ENCODE measurements at regions not wholly inside any gene's neighbourhood (a gene's known extent, or its start where the extent isn't known, plus 50 kb on each side); places are given as distances from the start of the nearest gene placed in this dataset.

DNA sequence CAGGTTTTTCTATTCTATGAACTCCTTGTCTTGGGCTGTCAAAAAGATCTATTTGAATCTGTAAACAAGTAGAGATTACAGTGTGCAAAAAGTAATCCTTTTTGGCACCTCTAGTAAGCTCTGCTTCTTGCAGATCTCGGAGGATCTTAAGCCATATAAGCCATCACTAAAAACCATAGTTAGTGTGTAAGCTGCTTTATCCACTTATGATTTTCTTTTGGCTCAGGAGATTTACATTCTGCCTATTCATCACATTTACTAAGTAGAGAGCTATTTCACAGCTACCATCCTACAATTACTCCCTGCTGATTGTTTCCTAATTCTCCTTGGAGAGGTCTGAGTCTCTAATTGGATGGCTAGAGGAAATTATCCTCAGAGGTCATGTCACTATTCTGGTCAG, 385.7 kb downstream of the AASDHPPT start:
- TF ChIP-seq, protein P1, sequence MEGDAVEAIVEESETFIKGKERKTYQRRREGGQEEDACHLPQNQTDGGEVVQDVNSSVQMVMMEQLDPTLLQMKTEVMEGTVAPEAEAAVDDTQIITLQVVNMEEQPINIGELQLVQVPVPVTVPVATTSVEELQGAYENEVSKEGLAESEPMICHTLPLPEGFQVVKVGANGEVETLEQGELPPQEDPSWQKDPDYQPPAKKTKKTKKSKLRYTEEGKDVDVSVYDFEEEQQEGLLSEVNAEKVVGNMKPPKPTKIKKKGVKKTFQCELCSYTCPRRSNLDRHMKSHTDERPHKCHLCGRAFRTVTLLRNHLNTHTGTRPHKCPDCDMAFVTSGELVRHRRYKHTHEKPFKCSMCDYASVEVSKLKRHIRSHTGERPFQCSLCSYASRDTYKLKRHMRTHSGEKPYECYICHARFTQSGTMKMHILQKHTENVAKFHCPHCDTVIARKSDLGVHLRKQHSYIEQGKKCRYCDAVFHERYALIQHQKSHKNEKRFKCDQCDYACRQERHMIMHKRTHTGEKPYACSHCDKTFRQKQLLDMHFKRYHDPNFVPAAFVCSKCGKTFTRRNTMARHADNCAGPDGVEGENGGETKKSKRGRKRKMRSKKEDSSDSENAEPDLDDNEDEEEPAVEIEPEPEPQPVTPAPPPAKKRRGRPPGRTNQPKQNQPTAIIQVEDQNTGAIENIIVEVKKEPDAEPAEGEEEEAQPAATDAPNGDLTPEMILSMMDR (IDR thresholded peaks at IDR 0.05; ENCODE audit: extremely low read depth, insufficient read depth, missing control alignments): no peak
- no peak for DNase-seq (ENCODE audit: low spot score)
- in situ Hi-C loops (cut with MboI; ENCODE audit: low pct_unique_long_range_greater_than_20kb, low sequenced_read_pairs, unreplicated experiment): no loop called here

DNA sequence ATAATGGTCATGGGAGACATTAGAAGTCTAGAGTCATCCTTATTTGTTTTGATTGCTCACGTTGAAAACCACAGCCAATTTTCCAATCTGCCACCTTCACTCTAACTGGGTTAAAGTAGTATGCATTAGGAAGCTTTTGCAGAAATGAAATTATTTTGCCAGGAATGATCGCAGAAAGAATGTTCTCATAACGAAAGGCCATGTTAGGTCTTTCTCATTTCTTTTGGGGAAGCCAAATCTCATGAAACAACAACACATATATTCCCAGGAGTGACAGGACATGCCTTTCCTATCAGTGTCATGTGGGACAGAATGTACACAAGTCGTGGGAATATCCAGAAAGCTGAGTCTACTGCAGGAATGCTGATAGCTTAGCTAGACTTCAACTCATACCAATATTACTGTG, 386.3 kb downstream of the AASDHPPT start:
- no peak for DNase-seq (ENCODE audit: low spot score)
- TF ChIP-seq, protein P1 (IDR thresholded peaks at IDR 0.05; ENCODE audit: extremely low read depth, insufficient read depth, missing control alignments): no peak
- in situ Hi-C loops (cut with MboI; ENCODE audit: low pct_unique_long_range_greater_than_20kb, low sequenced_read_pairs, unreplicated experiment): no loop called here

DNA sequence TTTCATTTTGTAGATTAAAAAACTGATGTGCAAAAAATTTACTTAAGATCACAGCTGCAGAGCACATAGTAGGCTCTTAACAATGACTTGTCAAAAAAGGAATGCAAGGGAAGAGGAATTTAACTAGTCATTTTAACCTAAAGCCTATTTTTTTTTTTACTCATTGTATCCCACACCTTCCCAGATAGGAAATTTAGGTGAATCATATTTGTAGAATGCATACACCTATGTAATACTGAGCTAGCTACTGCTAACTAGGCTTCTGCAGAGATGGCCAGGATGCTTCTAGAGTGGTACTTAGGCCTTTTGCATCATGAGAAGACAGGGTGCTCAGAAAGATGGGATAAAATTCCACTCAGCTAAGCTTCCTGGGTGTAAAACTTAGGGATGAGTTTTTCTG, 387.3 kb downstream of the AASDHPPT start:
- in situ Hi-C loops (cut with MboI; ENCODE audit: low pct_unique_long_range_greater_than_20kb, low sequenced_read_pairs, unreplicated experiment): no loop called here
- TF ChIP-seq, protein P1 (IDR thresholded peaks at IDR 0.05; ENCODE audit: extremely low read depth, insufficient read depth, missing control alignments): no peak
- DNase-seq (ENCODE audit: low spot score): no peak

DNA sequence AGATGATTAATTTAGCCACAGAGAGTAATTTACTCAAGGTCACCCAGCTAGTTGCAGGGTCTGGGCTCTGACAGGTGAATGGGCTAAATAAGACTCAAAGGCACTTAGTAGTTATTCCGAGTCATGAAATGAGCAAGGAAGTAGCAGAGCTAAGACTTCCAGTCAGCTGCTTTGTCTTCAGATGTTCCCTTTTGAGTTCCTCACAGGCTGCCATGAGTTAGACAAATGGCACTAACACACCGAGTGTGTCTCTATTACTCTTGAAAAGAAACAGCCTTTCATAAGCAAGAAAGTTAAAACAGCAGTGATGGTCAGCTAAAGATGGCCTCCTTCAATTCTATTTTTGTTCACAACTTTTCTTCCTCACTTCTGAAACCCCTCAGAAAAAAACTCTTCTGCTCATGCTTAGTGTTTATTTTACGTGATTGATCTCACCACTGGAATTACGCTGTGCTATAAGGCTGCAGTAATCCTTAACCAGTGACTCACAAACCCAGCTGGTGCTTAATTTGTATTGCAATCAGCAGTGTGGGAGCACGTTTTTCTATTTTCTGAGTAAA, 389.1 kb downstream of the AASDHPPT start:
- in situ Hi-C loops (cut with MboI; ENCODE audit: low pct_unique_long_range_greater_than_20kb, low sequenced_read_pairs, unreplicated experiment): no loop called here
- DNase-seq (ENCODE audit: low spot score): no peak
- TF ChIP-seq, protein P1 (IDR thresholded peaks at IDR 0.05; ENCODE audit: extremely low read depth, insufficient read depth, missing control alignments): no peak

DNA sequence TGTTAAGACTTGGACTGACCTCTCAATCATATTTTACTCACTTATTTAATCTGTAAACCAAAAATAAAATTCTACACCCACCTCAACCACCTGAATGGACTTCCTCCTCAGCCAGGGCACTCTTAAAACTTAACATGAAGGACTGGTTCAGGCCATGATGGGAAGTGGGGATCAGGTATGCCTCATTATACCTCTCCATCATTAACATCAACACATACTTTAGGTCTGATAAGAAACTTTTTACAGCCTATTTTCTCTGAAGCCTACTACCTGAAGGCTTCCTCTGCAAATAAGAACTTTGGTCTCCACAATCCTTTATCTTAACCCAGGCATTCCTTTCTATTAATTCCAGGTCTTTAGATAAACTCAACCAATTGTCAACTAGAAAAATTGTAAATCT, 390.0 kb downstream of the AASDHPPT start:
- TF ChIP-seq, protein P1 (IDR thresholded peaks at IDR 0.05; ENCODE audit: extremely low read depth, insufficient read depth, missing control alignments): no peak
- in situ Hi-C loops (cut with MboI; ENCODE audit: low pct_unique_long_range_greater_than_20kb, low sequenced_read_pairs, unreplicated experiment): no loop called here
- no peak for DNase-seq (ENCODE audit: low spot score)

DNA sequence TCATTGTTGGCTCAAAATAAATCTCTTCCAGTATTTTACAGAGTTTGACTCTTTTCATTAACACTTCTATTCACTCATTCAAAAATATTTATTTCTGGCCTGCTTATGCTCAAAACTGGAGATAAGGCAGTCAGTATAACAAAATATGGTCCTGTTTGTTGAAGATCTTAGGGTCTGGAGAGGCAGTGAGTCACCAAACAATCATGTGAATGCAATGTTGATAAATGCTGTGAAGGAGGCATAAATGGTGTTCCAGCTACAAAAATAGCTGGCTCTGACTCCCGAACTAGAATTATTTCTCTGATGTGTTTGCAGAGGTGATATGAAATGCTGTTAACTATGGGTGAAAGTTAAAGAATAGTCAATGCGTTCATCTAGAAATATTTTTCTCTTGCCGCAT, 390.6 kb downstream of the AASDHPPT start:
- TF ChIP-seq, protein P1 (IDR thresholded peaks at IDR 0.05; ENCODE audit: extremely low read depth, insufficient read depth, missing control alignments): no peak
- in situ Hi-C loops (cut with MboI; ENCODE audit: low pct_unique_long_range_greater_than_20kb, low sequenced_read_pairs, unreplicated experiment): no loop called here
- no peak for DNase-seq (ENCODE audit: low spot score)

DNA sequence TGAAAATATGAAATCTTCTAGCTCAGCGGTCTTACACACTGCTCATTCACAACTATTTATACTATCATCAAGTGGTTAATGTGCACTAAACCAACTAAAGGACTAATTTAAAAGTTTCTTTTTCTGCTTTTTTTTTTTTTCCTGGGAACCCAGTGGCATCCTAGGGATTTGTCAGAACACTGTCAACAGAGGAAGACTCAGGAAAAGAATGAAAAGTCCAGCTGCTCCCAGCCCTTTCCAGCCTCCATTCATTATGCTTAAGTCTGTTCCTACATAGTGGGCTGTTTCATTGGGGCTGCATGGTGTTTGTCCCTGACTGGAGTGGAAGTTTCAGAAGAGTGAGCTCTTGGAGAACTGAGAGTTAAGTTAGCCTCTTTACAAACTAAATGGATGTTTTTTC, 391.1 kb downstream of the AASDHPPT start:
- in situ Hi-C loops (cut with MboI; ENCODE audit: low pct_unique_long_range_greater_than_20kb, low sequenced_read_pairs, unreplicated experiment): no loop called here
- no peak for DNase-seq (ENCODE audit: low spot score)
- TF ChIP-seq, protein P1 (IDR thresholded peaks at IDR 0.05; ENCODE audit: extremely low read depth, insufficient read depth, missing control alignments): no peak
